ENCODE measurements at regions not wholly inside any gene's neighbourhood (a gene's known extent, or its start where the extent isn't known, plus 50 kb on each side); places are given as distances from the start of the nearest gene placed in this dataset.

- no peaks in the 10 kb centered on the region for H3K27me3 ChIP-seq
- no peaks in the 10 kb centered on the region for H3K4me1 ChIP-seq
- in situ Hi-C loops (cut with MboI; ENCODE audit: low sequenced_read_pairs in 4 of 4) = no loop called here
- DNase-seq (no peak), ATAC-seq (no peak)
- H3K27ac ChIP-seq = no peak overlapping the region
- no peaks in the 10 kb centered on the region for H3K36me3 ChIP-seq
- H3K4me3 ChIP-seq = no peak overlapping the region
- TF ChIP-seq CTCF (IDR thresholded peaks at IDR 0.05 in 4 of 5, conservative IDR thresholded peaks at IDR 0.05 in 1 of 5) (no peak), POLR2A (IDR thresholded peaks at IDR 0.05) (no peak)
- no peaks in the 10 kb centered on the region for H3K9me3 ChIP-seq
- intact Hi-C loops (cut with DNase I; ENCODE audit: low total_unique reads) = no loop called here
Observed at GRCh38 chr11:104738208-104738607, 160.1 kb downstream of the CASP12 start.

- ATAC-seq = no peak
- intact Hi-C loops (cut with DNase I; ENCODE audit: low total_unique reads) = no loop called here
- H3K4me1 ChIP-seq = no peaks in the 10 kb centered on the region
- no peak for DNase-seq
- no peak overlapping the region for H3K27ac ChIP-seq
- no peaks in the 10 kb centered on the region for H3K36me3 ChIP-seq
- in situ Hi-C loops (cut with MboI; ENCODE audit: low sequenced_read_pairs in 4 of 4) = no loop called here
- H3K4me3 ChIP-seq = no peak overlapping the region
- no peaks in the 10 kb centered on the region for H3K27me3 ChIP-seq
- H3K9me3 ChIP-seq = no peaks in the 10 kb centered on the region
- no peak for TF ChIP-seq POLR2A (IDR thresholded peaks at IDR 0.05)
- TF ChIP-seq CTCF (IDR thresholded peaks at IDR 0.05 in 4 of 5, conservative IDR thresholded peaks at IDR 0.05 in 1 of 5) = no peak
Observed at GRCh38 chr11:104736502-104736901, 161.8 kb downstream of the CASP12 start.

- H3K4me1 ChIP-seq = no peaks in the 10 kb centered on the region
- DNase-seq (no peak), ATAC-seq (peak in 1 of 2 donors; percentile 41)
- no peak overlapping the region for H3K4me3 ChIP-seq
- H3K9me3 ChIP-seq = no peaks in the 10 kb centered on the region
- in situ Hi-C loops (cut with MboI; ENCODE audit: low sequenced_read_pairs in 4 of 4) = no loop called here
- no peak overlapping the region for H3K27ac ChIP-seq
- no peaks in the 10 kb centered on the region for H3K27me3 ChIP-seq
- TF ChIP-seq POLR2A (IDR thresholded peaks at IDR 0.05) (no peak), CTCF (IDR thresholded peaks at IDR 0.05 in 4 of 5, conservative IDR thresholded peaks at IDR 0.05 in 1 of 5) (no peak)
- H3K36me3 ChIP-seq = no peaks in the 10 kb centered on the region
- intact Hi-C loops (cut with DNase I; ENCODE audit: low total_unique reads) = no loop called here
Observed at GRCh38 chr11:104734998-104735397, 163.3 kb downstream of the CASP12 start.

- TF ChIP-seq CTCF (IDR thresholded peaks at IDR 0.05 in 4 of 5, conservative IDR thresholded peaks at IDR 0.05 in 1 of 5) = no peak
- no peak for TF ChIP-seq POLR2A (IDR thresholded peaks at IDR 0.05)
- DNase-seq (no peak), ATAC-seq (no peak)
- intact Hi-C loops (cut with DNase I; ENCODE audit: low total_unique reads) = no loop called here
- H3K9me3 ChIP-seq = no peaks in the 10 kb centered on the region
- H3K27ac ChIP-seq = no peak overlapping the region
- H3K27me3 ChIP-seq = no peaks in the 10 kb centered on the region
- H3K36me3 ChIP-seq = no peaks in the 10 kb centered on the region
- in situ Hi-C loops (cut with MboI; ENCODE audit: low sequenced_read_pairs in 4 of 4) = no loop called here
- H3K4me1 ChIP-seq = no peaks in the 10 kb centered on the region
- no peak overlapping the region for H3K4me3 ChIP-seq
Observed at GRCh38 chr11:104731890-104732289, 166.4 kb downstream of the CASP12 start.

- Histone ChIP-seq H3K4me3 (no peak overlapping the region), H3K36me3 (no peaks in the 10 kb centered on the region), H3K4me1 (no peaks in the 10 kb centered on the region), H3K27me3 (no peaks in the 10 kb centered on the region), H3K9me3 (no peaks in the 10 kb centered on the region), H3K27ac (no peak overlapping the region)
- in situ Hi-C loops (cut with MboI; ENCODE audit: low sequenced_read_pairs in 4 of 4) (no loop called here), intact Hi-C loops (cut with DNase I; ENCODE audit: low total_unique reads) (no loop called here)
- ATAC-seq = no peak
- no peak for DNase-seq
- TF ChIP-seq POLR2A (IDR thresholded peaks at IDR 0.05) = no peak
- TF ChIP-seq CTCF (IDR thresholded peaks at IDR 0.05 in 4 of 5, conservative IDR thresholded peaks at IDR 0.05 in 1 of 5) = no peak
Observed at GRCh38 chr11:104728927-104729326, 169.3 kb downstream of the CASP12 start.
